AG04449 (cell line): ENCODE measurements at regions not wholly inside any gene's neighbourhood (a gene's known extent, or its start where the extent isn't known, plus 50 kb on each side); places are given as distances from the start of the nearest gene placed in this dataset.
A peak's percentile ranks its signal among the peaks of the same experiment; 100 is the strongest.

Experiments used
- CTCF ChIA-PET: fragments of 350-600 bp; formaldehyde crosslinking; extraction: SDS; loops from one replicate; lab custom pipeline; 2021; ENCODE audit warnings: antibody characterized with exemption; lab: Yijun Ruan, JAX
- POLR2A ChIA-PET: fragments of 400-600, 350-600 bp; formaldehyde crosslinking; extraction: SDS; loops from one replicate; lab custom pipeline; 2020; ENCODE audit warnings: antibody characterized with exemption, inconsistent platforms; lab: Yijun Ruan, JAX
- DNase-seq: peaks from one replicate; pipeline ENCODE4 v3.0.0-alpha.2; 2010; ENCODE audit warnings: low read depth, low spot score
- H3K4me3 ChIP-seq: 2 replicates; pipeline ENCODE4 v1.5.1; 2011; ENCODE audit warnings: low read depth, mild to moderate bottlenecking, control low read depth, low read length
- TF ChIP-seq, protein P1 (sequence below): IDR thresholded peaks from one replicate; pipeline ENCODE4 v1.5.1; 2011; ENCODE audit warnings: mild to moderate bottlenecking, moderate library complexity, low read length, control low read depth, inconsistent platforms; ENCODE audit not compliant: insufficient read depth; ENCODE audit errors: missing control alignments

DNA sequence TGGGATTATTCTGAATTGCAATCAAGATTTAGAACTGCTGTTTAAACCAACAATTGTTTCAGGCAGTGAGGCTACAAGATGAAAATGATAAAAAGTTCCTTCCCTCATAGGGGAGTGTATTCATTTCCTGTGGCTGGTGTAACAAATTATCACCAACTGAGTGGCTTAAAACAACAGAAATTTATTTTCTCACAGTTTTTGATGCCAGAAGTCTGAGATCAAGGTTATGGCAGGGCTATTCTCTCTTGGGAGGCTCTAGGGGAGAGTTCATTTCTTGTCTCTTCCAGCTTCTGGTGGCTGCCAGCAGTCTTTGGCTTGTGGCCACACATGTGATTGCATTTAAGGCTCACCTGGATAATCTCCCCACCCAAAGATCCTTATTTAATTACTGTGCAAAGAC, 290.5 kb upstream of the ZSWIM2 start:
- DNase-seq, result no peak
- ChIA-PET POLR2A (no interaction called here), CTCF (no interaction called here)
- TF ChIP-seq, protein P1, sequence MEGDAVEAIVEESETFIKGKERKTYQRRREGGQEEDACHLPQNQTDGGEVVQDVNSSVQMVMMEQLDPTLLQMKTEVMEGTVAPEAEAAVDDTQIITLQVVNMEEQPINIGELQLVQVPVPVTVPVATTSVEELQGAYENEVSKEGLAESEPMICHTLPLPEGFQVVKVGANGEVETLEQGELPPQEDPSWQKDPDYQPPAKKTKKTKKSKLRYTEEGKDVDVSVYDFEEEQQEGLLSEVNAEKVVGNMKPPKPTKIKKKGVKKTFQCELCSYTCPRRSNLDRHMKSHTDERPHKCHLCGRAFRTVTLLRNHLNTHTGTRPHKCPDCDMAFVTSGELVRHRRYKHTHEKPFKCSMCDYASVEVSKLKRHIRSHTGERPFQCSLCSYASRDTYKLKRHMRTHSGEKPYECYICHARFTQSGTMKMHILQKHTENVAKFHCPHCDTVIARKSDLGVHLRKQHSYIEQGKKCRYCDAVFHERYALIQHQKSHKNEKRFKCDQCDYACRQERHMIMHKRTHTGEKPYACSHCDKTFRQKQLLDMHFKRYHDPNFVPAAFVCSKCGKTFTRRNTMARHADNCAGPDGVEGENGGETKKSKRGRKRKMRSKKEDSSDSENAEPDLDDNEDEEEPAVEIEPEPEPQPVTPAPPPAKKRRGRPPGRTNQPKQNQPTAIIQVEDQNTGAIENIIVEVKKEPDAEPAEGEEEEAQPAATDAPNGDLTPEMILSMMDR, result no peak
- H3K4me3 ChIP-seq, result no peak overlapping the region

DNA sequence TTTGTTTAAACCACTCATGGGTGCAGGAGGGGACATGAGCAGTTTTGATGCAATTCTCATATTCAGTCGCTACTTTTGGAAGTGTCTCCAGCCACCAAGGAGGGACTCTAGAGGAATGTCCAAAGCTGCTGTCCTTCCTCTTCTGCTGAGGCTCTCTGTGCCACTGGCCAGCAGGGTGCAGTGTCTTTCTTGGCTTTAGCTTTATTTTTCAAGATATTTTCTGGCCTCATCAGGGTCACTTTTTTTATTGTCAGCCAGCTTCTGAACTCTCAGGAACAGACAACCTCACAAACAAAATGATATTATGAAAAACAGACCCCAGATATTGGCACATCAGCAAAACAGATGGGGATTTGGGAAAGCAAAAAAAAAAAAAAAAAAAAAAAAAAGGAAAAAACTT, 289.3 kb upstream of the ZSWIM2 start:
- TF ChIP-seq, protein P1, result peak; percentile 64
- CTCF ChIA-PET, result interaction anchor here (0.6 to 1.1 kb wide), 6 partner anchors 10 to 417 kb away, joined by 3 to 8 read pairs (median 4); no protein-coding TSS in a partner anchor
- POLR2A ChIA-PET, result no interaction called here
- no peak for DNase-seq
- H3K4me3 ChIP-seq, result no peak overlapping the region

DNA sequence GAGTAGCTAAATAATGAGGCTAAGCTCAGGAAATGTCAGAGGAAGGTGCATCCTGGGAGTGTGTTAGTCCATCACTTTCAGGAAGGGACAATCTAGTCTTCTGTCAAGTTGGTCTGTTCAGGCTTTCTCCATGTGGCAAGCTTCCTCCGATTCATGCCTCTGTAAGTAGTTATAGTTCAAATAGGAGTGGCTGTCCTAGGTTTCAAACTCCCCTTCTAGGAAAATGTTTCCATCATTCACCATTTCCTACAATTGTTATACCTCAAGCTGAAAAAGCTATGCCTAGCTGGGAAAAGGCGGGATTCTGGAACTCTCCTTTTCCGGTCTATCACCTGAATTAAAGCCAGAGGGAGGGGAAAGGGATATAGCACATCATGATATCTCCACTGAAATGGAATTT, 287.7 kb upstream of the ZSWIM2 start:
- ChIA-PET POLR2A (no interaction called here), CTCF (interaction anchor here (0.9 to 2.0 kb wide), 4 partner anchors 9 to 316 kb away, joined by 3 to 8 read pairs (median 4); no protein-coding TSS in a partner anchor)
- DNase-seq, result no peak
- TF ChIP-seq, protein P1, result no peak
- H3K4me3 ChIP-seq, result no peak overlapping the region

DNA sequence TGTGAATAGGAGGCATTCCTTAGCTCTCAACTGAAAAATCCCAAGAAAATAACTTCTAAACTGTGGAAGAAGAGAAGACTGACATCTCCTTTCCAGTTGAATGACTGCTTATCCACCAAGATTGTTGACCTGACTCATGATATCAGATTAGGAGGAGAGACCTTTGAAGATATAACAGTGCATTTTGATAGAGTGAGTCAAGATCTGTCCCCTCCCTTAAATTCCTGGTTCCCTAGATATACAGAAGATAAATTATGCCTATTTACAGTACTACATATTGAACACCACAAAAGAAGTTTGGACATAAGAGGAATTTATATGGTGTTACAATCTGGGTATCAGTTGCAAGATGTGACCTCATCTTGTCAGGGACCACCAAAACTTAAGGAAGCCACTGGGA, 285.3 kb upstream of the ZSWIM2 start:
- CTCF ChIA-PET, result no interaction called here
- H3K4me3 ChIP-seq, result no peak overlapping the region
- POLR2A ChIA-PET, result no interaction called here
- no peak for DNase-seq
- TF ChIP-seq, protein P1, result no peak

DNA sequence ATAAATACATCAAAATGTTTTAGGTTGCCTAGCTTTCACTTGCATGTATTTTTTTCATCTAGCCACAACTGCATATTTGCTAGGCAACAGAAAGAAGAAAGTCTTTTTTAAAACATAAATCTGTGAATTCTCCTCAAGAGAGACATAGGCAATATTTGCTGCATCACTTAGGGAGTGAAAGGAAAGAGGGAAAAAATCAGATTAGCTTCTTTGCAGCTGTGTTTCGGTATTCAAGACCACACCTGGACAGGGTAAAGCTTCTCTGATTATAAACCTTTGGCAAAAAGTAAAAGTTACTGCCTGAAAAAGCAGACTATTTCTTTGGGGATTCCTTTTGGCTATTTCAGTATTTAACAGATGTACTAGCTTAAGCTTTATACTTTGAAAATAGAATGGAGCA, 280.9 kb upstream of the ZSWIM2 start:
- DNase-seq, result no peak
- no peak overlapping the region for H3K4me3 ChIP-seq
- TF ChIP-seq, protein P1, result no peak
- CTCF ChIA-PET, result no interaction called here
- POLR2A ChIA-PET, result no interaction called here

DNA sequence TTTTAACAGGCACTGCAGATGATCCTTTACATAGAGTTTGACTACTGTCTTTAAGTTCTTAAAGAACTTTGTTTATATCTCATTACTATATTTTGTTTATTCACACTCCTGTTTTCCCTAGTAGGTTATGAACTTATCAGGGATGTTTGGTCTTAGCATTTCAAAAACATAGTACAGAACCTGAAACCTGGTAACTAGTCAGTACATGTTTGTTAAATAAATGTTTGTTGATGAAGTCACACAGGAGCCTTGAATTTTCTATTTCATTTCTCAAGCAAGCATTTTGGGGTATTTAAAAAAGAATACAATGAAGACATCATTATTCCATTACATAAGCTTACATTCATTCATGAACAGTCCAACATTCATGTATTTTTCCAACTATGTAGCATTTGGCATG, 280.3 kb upstream of the ZSWIM2 start:
- POLR2A ChIA-PET, result no interaction called here
- no peak for DNase-seq
- TF ChIP-seq, protein P1, result no peak
- H3K4me3 ChIP-seq, result no peak overlapping the region
- CTCF ChIA-PET, result no interaction called here
